Lower leg skin (tissue), 4 donors: ENCODE measurements at regions not wholly inside any gene's neighbourhood (a gene's known extent, or its start where the extent isn't known, plus 50 kb on each side); places are given as distances from the start of the nearest gene placed in this dataset.

Experiments used
- DNase-seq, 2 donors: peaks; one replicate each; pipeline ENCODE4 v3.0.0-alpha.2; 2019; ENCODE audit warnings: low spot score in 2 of 2
- H3K4me3 ChIP-seq: fragments of 200-600 bp; sonication (generic); 2 replicates; pipeline ENCODE4 v1.5.1; 2017; ENCODE audit warnings: mild to moderate bottlenecking, low read depth; ENCODE audit not compliant: poor library complexity, severe bottlenecking
- POLR2A ChIP-seq, 2 donors: fragments of 450-650 bp; IDR thresholded peaks; one replicate each; pipeline ENCODE4 v1.6.1; 2016 to 2017; ENCODE audit warnings: antibody characterized with exemption in 2 of 2, mild to moderate bottlenecking in 1 of 2, moderate library complexity in 1 of 2
- WGBS, 2 donors: methylation state at CpG; one replicate each; pipeline ENCODE4 v1.1.5; 2018; 5-methylcytosine and 5-hydroxymethylcytosine counted together
- intact Hi-C: fragments of 100-400 bp; cut with DNase I; formaldehyde crosslinking; loops from one replicate; pipeline ENCODE4 v1.15.0; 2023; ENCODE audit warnings: low total_unique reads
- TF ChIP-seq, protein P1 (sequence below), 3 donors: fragments of 450-650 bp; IDR thresholded peaks; one replicate each; pipeline ENCODE4 v1.5.1; 2016; ENCODE audit warnings: antibody characterized with exemption in 3 of 3, mild to moderate bottlenecking in 3 of 3, moderate library complexity in 2 of 3

DNA sequence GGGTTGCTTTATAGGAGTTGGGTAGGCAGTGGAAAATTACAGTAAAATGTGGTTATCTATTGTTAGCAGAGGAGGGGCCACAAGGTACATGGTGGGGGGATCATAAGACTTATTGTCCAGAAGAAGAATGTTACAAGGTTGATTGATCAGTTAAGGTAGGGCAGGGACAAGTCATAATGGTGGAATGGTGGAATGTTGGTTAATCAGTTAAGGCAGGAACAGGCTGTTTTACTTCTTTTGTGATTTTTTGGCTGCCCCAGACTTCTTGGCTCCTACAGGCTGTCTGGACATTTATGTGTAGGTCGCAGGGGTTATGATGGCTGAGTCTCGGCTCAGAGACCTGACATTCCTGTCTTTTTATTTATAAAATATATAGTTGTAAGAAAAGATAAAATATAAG is 2277.1 kb downstream of the TP53TG3F start:
- DNase-seq: peak in 1 of 2 donors; percentile 6
- TF ChIP-seq, protein P1, sequence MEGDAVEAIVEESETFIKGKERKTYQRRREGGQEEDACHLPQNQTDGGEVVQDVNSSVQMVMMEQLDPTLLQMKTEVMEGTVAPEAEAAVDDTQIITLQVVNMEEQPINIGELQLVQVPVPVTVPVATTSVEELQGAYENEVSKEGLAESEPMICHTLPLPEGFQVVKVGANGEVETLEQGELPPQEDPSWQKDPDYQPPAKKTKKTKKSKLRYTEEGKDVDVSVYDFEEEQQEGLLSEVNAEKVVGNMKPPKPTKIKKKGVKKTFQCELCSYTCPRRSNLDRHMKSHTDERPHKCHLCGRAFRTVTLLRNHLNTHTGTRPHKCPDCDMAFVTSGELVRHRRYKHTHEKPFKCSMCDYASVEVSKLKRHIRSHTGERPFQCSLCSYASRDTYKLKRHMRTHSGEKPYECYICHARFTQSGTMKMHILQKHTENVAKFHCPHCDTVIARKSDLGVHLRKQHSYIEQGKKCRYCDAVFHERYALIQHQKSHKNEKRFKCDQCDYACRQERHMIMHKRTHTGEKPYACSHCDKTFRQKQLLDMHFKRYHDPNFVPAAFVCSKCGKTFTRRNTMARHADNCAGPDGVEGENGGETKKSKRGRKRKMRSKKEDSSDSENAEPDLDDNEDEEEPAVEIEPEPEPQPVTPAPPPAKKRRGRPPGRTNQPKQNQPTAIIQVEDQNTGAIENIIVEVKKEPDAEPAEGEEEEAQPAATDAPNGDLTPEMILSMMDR (IDR thresholded peaks at IDR 0.05): no peak
- TF ChIP-seq POLR2A (IDR thresholded peaks at IDR 0.05): no peak
- WGBS, 2 donors: 64 to 72% methylated on average over 2 of the region's 2 CpGs
- intact Hi-C loops: no loop called here
- H3K4me3 ChIP-seq: no peak overlapping the region

DNA sequence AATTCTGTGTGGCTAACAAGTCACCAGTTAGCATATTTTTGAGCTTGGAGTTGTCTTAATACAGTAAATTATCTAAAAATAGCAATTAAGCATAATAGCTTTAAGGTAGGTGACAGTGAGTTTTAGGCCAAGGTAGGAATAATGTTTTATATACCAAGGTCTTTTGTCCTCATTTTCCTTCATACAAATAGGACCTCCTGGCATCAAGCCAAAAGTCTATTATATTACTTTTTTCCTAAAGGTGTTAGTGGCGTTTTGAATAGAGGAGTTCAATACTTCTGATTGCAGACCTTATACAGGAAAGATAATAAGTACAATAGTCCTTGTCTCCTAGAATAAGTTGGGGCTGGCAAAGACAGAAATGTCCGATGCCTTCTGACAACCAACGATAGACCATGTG is 2277.7 kb downstream of the TP53TG3F start:
- WGBS, 2 donors: 81% methylated on average over 3 of the region's 3 CpGs
- TF ChIP-seq, protein P1 (IDR thresholded peaks at IDR 0.05): no peak
- TF ChIP-seq POLR2A (IDR thresholded peaks at IDR 0.05): no peak
- DNase-seq: no peak
- no peak overlapping the region for H3K4me3 ChIP-seq
- intact Hi-C loops: no loop called here

- intact Hi-C loops: no loop called here
- peak in 1 of 2 donors; percentile 56 for DNase-seq
- WGBS, 2 donors: 66 to 77% methylated on average over 4 of the region's 4 CpGs
- no peak for TF ChIP-seq POLR2A (IDR thresholded peaks at IDR 0.05)
- TF ChIP-seq, protein P1 (IDR thresholded peaks at IDR 0.05): no peak
- H3K4me3 ChIP-seq: no peak overlapping the region
Observed at GRCh38 chr16:35741546-35741945, 2282.1 kb downstream of the TP53TG3F start.

- intact Hi-C loops: no loop called here
- DNase-seq: no peak
- TF ChIP-seq POLR2A (IDR thresholded peaks at IDR 0.05): no peak
- TF ChIP-seq, protein P1 (IDR thresholded peaks at IDR 0.05): no peak
- no peak overlapping the region for H3K4me3 ChIP-seq
- 52 to 62% methylated on average over 4 to 5 of the region's 5 CpGs for WGBS, 2 donors
Observed at GRCh38 chr16:35743101-35743692, 2283.8 kb downstream of the TP53TG3F start.

DNA sequence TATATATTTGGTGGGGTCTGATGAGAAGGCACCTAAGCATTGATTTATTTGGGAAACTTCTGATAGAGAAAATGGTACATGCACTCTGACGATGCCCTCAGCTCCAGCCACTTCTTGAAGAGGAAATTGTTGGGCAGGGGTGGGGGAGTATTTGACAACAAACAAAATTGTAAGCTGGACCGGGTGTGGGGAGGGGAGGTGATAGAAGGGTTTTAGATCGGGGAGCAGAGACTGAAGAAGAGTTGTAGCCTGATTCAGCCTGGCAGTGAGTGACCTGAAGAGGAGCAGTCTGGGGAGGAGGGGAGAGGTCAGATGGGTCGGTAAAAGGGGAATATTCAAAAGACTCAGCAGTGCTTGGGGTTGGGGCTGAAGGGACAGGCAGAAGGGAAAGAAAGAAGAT is 2284.7 kb downstream of the TP53TG3F start:
- WGBS, 2 donors: 60 to 65% methylated on average over 4 of the region's 4 CpGs
- DNase-seq: peak in 1 of 2 donors; percentile 46
- intact Hi-C loops: no loop called here
- no peak overlapping the region for H3K4me3 ChIP-seq
- no peak for TF ChIP-seq POLR2A (IDR thresholded peaks at IDR 0.05)
- TF ChIP-seq, protein P1 (IDR thresholded peaks at IDR 0.05): no peak

- TF ChIP-seq POLR2A (IDR thresholded peaks at IDR 0.05): no peak
- TF ChIP-seq, protein P1 (IDR thresholded peaks at IDR 0.05): no peak
- DNase-seq: no peak
- WGBS, 2 donors: 50 to 51% methylated on average over 4 of the region's 4 CpGs
- H3K4me3 ChIP-seq: no peak overlapping the region
- intact Hi-C loops: no loop called here
Observed at GRCh38 chr16:35744726-35745125, 2285.3 kb downstream of the TP53TG3F start.
